ENCODE measurements at regions not wholly inside any gene's neighbourhood (a gene's known extent, or its start where the extent isn't known, plus 50 kb on each side); places are given as distances from the start of the nearest gene placed in this dataset.

- TF ChIP-seq SIN3A (IDR thresholded peaks at IDR 0.05; ENCODE audit: borderline replicate concordance, insufficient read depth, low read depth, low read length), result no peak
- TF ChIP-seq POLR2AphosphoS5 (IDR thresholded peaks at IDR 0.05; ENCODE audit: low read depth, low read length), result no peak
- no peak for TF ChIP-seq CTCF (IDR thresholded peaks at IDR 0.05)
- TF ChIP-seq REST (IDR thresholded peaks at IDR 0.05; ENCODE audit: insufficient read depth in 1 of 2, low read depth in 2 of 2, low read length in 1 of 2), result no peak
- no peak for TF ChIP-seq TCF7L2 (IDR thresholded peaks at IDR 0.05; ENCODE audit: low read depth, low read length)
Measured at GRCh38 chr4:149986917-149987316, 91.3 kb upstream of the DCLK2 start.

All from Panc1 (cell line).